DMS 273 (cell line): ENCODE measurements at regions not wholly inside any gene's neighbourhood (a gene's known extent, or its start where the extent isn't known, plus 50 kb on each side); places are given as distances from the start of the nearest gene placed in this dataset.

Source experiments
- DNase-seq: peaks from one replicate; lab custom pipeline; 2025; ENCODE audit not compliant: unreplicated experiment; lab: John Stamatoyannopoulos, UW

GRCh38 chr5:145708169-145708568 lies 127.0 kb downstream of the PRELID2 start:
- no peak for DNase-seq

DNA sequence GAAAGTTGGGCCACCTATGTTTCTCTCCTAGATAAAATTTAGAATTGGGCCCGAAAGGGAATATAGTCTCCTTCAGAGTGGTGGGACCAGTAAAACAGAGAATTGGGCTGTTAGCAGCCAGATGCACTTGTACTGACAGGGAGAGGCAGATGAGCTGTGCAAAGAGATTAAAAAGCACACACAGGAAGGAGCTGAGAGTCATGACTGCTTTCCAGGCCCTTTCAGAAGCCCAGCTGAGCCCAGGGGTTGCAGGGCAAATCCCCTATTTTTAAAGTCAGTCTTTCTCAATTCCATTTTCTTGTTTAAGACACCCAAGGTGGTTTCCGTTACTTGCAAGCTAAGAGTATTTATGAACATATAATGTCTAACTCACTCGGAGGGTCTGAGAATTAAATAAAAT lies 130.4 kb downstream of the PRELID2 start:
- DNase-seq = no peak

DNA sequence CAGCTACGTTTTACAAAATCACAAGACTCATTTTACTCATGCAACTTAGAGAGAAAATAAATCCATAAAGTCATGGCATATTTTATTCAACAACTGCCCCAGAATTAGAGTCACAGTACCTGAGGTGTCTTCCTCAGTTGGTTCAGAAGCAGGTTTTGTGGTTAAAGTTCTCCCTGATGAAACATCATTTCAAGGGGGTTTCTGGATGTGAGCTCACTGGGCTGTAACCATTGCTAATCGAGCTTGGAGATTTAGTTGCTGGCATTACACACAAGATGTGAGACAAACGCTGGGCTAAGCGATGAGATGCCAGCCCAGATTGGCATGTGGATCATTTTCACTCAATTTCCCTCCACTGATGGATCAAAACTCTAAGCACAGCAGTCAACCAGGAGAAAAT lies 131.3 kb downstream of the PRELID2 start:
- no peak for DNase-seq

GRCh38 chr5:145701404-145701803 lies 133.7 kb downstream of the PRELID2 start:
- DNase-seq = peak; percentile 1

DNA sequence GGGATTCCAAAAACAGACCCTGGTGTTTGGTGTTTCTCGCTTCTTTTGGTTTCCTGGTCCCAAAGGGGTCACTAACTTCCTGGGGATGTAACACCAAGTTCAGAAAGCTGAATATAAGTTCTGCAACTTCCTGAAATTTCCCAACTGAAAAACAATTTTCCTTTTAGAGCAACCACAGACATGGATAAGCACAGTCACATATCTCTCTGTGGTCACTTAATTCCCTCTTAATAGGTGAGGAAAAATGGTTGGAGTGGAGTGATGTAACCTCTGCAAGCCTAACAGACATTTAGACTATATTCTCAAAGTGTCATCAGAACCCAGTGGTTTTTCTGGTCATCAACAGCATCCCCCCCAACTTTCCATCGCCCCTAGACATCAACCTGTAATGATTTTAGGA lies 135.3 kb downstream of the PRELID2 start:
- DNase-seq = no peak

DNA sequence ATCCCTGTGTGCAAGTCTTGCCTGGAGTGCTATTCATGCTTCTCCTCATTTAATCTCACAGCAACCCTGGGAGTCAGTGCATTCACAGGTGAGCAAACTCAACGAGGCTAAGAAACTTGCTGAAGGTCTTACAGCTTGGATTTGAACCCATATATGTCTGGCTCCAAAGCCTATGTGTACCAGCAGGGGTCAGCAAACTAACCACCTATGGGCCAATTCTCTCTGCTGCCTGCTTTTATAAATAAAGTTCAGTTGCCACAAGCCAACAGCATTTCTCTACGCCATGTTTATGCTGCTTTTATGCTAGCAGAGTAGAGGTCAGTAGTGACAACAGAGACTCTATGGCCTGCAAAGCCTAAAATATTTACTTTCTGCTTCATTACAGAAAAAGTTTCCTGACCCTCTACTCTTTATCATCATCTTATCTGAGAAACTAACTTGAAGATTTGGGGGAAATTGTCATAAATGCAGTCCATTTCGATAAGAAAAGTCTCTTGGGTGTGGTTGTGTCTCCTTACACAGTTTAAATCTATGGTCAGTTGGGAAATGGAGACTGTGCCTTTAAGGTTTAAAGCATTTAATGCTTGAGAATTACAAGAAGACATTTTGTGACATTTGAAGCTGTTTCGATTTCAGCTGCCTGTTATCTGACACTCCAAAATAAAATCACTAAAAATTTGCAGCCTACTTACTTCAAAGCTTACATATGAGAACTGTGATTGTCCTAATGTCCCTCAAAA lies 137.7 kb downstream of the PRELID2 start:
- peak; percentile 61 for DNase-seq

GRCh38 chr5:145689235-145689634 lies 145.9 kb downstream of the PRELID2 start:
- DNase-seq = no peak

DNA sequence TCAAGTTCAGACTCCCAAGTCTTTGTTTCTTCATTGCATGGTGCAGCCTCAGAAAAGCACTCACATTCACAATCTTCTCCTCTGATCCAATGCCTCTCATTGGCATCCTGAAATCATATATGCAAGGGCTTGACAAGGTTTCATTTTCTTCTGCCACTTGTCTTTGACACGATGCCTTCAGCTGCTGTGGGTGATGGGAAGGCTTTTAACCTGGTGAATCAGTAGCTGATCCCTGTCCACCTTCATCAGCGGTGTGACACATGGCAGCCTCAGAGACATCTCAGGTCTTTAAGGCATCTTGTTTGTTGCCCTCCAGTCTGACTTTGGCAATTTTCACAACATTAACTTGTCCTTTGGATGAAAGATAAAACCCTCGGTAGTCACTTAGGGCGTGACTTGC lies 147.2 kb downstream of the PRELID2 start:
- DNase-seq = no peak

- no peak for DNase-seq
Measured at GRCh38 chr5:145685417-145685816, 149.7 kb downstream of the PRELID2 start.

DNA sequence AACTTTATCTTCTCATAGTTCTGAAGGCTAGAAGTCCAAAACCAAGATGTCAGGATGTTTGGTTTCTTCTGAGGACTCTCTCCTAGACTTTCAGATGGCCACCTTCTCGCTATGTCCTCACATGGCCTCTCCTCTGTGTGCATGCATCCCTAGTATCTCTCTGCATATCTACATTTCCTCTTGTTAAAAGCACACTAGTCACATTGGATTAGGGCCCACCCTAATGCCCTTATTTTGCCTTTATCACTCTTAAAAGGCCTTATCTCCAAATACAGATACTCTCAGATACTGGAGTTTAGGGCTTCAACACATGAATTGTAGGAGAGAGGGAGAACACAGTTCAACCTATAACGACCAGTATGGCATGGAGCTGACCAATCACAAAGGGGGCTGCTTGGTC lies 151.7 kb downstream of the PRELID2 start:
- DNase-seq = no peak

DNA sequence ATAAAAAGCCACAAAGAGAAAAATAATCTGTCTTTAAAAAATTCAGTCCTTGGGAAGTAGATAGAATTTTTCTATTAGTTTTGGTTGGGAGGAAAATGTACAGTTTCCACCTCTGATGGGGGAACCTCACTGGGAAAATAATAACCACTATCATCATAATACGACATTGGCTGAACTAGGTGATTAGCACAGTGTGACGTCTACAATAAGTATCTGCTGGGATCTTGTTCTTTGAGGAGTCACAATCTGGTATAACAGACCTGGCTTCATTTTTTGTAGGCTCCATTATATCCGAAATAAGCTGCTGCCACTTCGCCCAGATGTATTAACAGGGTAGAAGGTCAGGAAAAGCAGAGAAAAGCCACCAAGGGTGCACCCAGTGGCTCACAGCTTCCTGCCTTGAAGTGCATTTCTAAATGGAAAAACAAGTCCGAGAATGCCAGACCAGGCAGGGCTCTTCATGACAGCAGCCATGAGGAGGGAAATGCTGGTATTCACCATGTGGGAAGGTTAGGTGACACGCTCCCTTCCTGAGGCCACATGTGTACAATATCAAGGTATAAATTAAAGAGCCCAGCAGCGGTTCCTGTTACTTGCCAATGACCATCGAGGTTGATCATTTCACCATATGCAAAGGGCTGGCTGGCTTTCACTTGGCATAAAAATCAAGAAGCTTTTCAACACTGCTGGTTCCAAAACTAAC lies 152.8 kb downstream of the PRELID2 start:
- no peak for DNase-seq

- peak; percentile 90 for DNase-seq
Measured at GRCh38 chr5:145681686-145682085, 153.5 kb downstream of the PRELID2 start.

DNA sequence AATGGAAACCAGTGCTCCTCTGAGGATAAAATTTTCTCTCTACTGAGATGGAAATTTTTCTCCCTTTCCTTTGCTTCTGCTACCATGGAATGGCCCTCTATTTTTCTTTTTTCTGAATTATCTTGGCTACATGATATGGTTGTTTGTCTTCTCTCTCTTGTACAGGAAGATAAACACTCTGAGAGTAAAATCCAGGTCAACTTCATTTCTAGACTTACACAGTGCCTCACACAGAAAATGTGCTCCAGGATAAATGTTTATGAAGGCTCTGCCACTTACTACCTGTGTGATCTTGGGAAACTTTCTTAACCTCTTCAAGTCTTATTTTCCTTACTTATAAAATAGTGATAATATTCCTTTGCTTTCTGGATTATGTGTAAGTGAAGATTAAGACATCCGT lies 153.9 kb downstream of the PRELID2 start:
- no peak for DNase-seq

- DNase-seq = no peak
Measured at GRCh38 chr5:145680767-145681166, 154.4 kb downstream of the PRELID2 start.

- DNase-seq = peak; percentile 20
Measured at GRCh38 chr5:145680169-145680568, 155.0 kb downstream of the PRELID2 start.

DNA sequence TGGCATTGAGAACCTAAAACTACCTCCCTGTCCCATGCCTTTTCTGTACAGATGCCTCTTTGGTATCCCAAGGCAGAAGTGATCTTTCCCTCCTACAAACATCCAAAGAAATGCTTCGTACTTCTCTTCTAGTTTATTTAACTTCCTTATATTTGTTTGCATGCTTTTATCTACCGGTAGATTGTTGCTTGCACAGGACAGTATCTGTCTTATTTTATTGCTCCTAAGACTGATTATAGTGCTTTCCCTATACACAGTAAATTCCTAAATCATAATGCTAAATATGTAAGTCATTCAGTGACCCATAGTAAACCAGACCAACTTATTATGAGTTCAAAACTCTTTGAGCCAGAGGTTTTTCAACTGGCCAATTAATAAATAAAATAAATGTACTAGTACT lies 156.9 kb downstream of the PRELID2 start:
- no peak for DNase-seq

DNA sequence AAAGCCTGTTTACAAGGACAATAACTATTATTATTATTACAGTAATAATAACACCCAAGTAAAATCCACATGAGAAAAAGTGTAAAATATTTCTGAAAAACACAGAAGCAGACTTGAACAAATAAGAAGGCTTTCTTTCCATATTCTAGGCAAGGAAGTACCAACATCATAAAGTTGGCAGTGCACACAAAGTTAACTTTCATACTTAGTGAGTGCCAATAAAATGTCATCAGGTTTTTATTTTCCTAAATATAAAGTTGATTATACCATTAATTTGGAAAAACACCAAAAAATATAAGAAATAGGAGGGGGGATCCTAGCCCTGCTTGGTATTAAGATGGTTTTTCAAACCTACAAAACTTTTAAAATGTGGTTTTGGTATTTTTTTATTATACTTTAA lies 161.4 kb downstream of the PRELID2 start:
- no peak for DNase-seq

- DNase-seq = no peak
Measured at GRCh38 chr5:145668714-145669113, 166.4 kb downstream of the PRELID2 start.

DNA sequence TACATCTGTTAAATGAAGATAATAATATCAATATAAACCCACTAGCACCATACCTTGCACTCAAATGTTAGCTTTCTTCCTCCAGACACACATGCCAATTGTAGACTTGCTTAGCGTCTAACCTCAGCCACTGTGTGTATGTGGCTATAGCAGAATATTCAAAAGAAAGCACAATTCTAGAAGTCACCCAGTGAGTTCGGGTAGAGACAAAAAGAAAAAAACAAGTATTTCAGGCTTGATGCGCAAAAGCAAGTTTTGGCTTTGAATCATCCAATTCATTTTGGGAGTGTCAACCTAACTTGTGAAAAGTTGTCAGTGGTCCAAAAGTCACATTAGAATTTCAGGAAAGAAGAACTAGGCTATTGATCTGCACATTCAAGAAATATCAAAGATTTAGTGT lies 167.4 kb downstream of the PRELID2 start:
- DNase-seq = no peak

DNA sequence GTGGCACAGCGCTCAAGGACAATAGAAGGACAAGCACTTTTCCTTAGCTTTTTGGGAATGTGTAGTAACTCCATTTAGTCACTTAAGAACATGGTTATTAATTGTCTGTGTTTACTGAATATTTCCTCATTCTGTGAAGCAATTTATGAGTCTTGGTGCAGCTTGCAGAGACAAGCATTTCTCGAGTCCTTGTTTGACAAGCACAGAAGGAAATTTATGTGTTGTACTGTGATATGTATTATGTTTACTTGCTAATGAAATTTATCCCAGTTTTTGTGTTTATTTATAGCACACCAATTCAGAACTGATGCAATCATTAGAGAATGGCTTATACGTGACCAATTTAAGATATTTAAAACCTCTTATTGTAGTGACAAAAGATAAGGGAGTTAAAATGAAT lies 168.6 kb downstream of the PRELID2 start:
- no peak for DNase-seq

DNA sequence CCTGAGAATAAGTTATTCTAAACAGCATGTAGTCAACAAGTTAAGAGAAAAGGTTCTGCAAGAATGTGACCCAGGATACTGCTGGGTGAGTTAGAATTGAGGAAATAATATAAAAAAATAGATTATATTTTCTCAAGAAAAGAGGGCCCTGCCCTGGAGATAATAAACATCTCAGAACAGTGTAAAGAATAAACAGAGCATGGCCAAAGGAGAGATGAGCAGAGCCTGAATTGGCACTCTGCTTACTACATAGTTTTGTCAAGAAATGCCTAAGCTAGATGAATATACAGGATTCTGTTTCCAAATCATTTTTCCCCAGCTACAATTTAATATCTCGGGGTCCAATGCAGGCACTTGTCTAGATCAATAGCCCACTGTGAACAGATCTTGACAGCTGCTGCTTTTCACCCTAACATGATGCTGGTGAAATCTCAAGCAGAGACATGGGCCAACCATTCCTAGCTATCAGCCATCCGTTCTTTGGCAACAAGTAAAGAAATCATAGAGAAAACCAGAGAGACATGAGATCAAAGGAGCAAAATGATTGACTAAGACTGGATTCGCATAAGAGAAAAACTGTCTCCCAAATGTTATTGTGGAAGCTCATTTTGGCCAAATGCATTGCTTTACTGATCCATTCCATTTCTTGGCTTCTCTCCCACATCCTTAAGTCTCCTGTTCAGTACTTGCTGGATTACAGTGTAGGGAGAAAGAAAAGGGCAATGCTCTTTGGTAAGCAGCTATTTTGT lies 173.2 kb downstream of the PRELID2 start:
- DNase-seq = no peak
